ENCODE measurements at regions not wholly inside any gene's neighbourhood (a gene's known extent, or its start where the extent isn't known, plus 50 kb on each side); places are given as distances from the start of the nearest gene placed in this dataset.

- no peaks in the 10 kb centered on the region for H3K27me3 Mint-ChIP-seq (ENCODE audit: insufficient read depth, unreplicated experiment)
- CTCF ChIA-PET: interaction anchor here (0.6 kb wide), 1 partner anchor 92 kb away, joined by 3 read pairs; no protein-coding TSS in a partner anchor
- TF ChIP-seq CTCF (IDR thresholded peaks at IDR 0.05; ENCODE audit: unreplicated experiment): no peak
Measured at GRCh38 chr2:111246620-111247061, 125.9 kb downstream of the BCL2L11 start.

DNA sequence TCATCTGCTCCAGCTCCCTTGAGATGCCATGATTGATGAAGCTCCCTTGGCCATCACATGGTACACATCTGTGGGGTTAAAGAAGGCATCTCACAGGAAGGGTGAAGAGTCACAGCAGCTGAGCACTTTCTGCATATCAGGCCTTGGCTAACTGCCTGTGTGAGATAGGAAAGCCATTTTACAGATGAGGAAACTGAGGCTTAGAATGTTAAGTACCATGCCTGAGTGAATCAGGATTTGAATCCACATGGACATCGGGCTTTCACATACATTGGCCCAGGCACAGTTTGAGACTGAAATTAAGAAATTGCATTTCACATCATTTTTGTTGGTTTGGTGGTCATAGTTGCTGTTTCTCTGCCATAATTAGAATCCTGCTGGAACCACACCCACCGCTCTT is 126.8 kb downstream of the BCL2L11 start:
- Mint-ChIP-seq H3K4me3 (ENCODE audit: unreplicated experiment) (no peak overlapping the region), H3K36me3 (ENCODE audit: insufficient read depth, unreplicated experiment) (peaks cover 23% of the 10 kb centered on the region), H3K4me1 (ENCODE audit: insufficient read depth, unreplicated experiment) (no peaks in the 10 kb centered on the region), H3K27ac (ENCODE audit: low read depth, unreplicated experiment) (peak overlapping the region; percentile 38), H3K27me3 (ENCODE audit: insufficient read depth, unreplicated experiment) (no peaks in the 10 kb centered on the region), H3K9me3 (ENCODE audit: unreplicated experiment) (peaks cover 3% of the 10 kb centered on the region)
- ChIA-PET CTCF (interaction anchor here (0.6 kb wide), 1 partner anchor 93 kb away, joined by 3 read pairs; no protein-coding TSS in a partner anchor), POLR2A (interaction anchor here (1.2 kb wide), 1 partner anchor 9 kb away, joined by 3 read pairs; no protein-coding TSS in a partner anchor)
- DNase-seq (ENCODE audit: unreplicated experiment): no peak
- intact Hi-C loops (cut with micrococcal nuclease): no loop called here
- BruUV-seq (replicated peaks): no TSS peak
- no peak for TF ChIP-seq CTCF (IDR thresholded peaks at IDR 0.05; ENCODE audit: unreplicated experiment)

More at GRCh38 chr2:111246620-111247061, 125.9 kb downstream of the BCL2L11 start:
- Mint-ChIP-seq H3K4me3 (ENCODE audit: unreplicated experiment) (no peak overlapping the region), H3K4me1 (ENCODE audit: insufficient read depth, unreplicated experiment) (no peaks in the 10 kb centered on the region), H3K36me3 (ENCODE audit: insufficient read depth, unreplicated experiment) (peaks cover 14% of the 10 kb centered on the region), H3K9me3 (ENCODE audit: unreplicated experiment) (no peaks in the 10 kb centered on the region), H3K27ac (ENCODE audit: low read depth, unreplicated experiment) (no peak overlapping the region)
- POLR2A ChIA-PET: interaction anchor here (1.2 kb wide), 1 partner anchor 8 kb away, joined by 3 read pairs; no protein-coding TSS in a partner anchor
- no peak for DNase-seq (ENCODE audit: unreplicated experiment)
- BruUV-seq (replicated peaks): no TSS peak
- intact Hi-C loops (cut with micrococcal nuclease): no loop called here

GRCh38 chr2:111249806-111250205 is 129.1 kb downstream of the BCL2L11 start:
- intact Hi-C loops (cut with micrococcal nuclease): no loop called here

GRCh38 chr2:111250448-111251030 is 129.8 kb downstream of the BCL2L11 start:
- CTCF ChIA-PET: no interaction called here

More at GRCh38 chr2:111249806-111250205, 129.1 kb downstream of the BCL2L11 start:
- ChIA-PET CTCF (no interaction called here), POLR2A (no interaction called here)
- no peak for TF ChIP-seq CTCF (IDR thresholded peaks at IDR 0.05; ENCODE audit: unreplicated experiment)
- no peak for DNase-seq (ENCODE audit: unreplicated experiment)
- BruUV-seq (replicated peaks): no TSS peak
- H3K4me3 Mint-ChIP-seq (ENCODE audit: unreplicated experiment): no peak overlapping the region
- no peak overlapping the region for H3K27ac Mint-ChIP-seq (ENCODE audit: low read depth, unreplicated experiment)
- peaks cover 28% of the 10 kb centered on the region for H3K36me3 Mint-ChIP-seq (ENCODE audit: insufficient read depth, unreplicated experiment)
- H3K4me1 Mint-ChIP-seq (ENCODE audit: insufficient read depth, unreplicated experiment): no peaks in the 10 kb centered on the region
- peaks cover 7% of the 10 kb centered on the region for H3K9me3 Mint-ChIP-seq (ENCODE audit: unreplicated experiment)
- no peaks in the 10 kb centered on the region for H3K27me3 Mint-ChIP-seq (ENCODE audit: insufficient read depth, unreplicated experiment)

More at GRCh38 chr2:111250448-111251030, 129.8 kb downstream of the BCL2L11 start:
- no peak for TF ChIP-seq CTCF (IDR thresholded peaks at IDR 0.05; ENCODE audit: unreplicated experiment)
- BruUV-seq (replicated peaks): no TSS peak
- H3K4me3 Mint-ChIP-seq (ENCODE audit: unreplicated experiment): no peak overlapping the region
- peaks cover 28% of the 10 kb centered on the region for H3K36me3 Mint-ChIP-seq (ENCODE audit: insufficient read depth, unreplicated experiment)
- no peak overlapping the region for H3K27ac Mint-ChIP-seq (ENCODE audit: low read depth, unreplicated experiment)
- POLR2A ChIA-PET: no interaction called here
- DNase-seq (ENCODE audit: unreplicated experiment): no peak
- no peaks in the 10 kb centered on the region for H3K27me3 Mint-ChIP-seq (ENCODE audit: insufficient read depth, unreplicated experiment)
- H3K9me3 Mint-ChIP-seq (ENCODE audit: unreplicated experiment): peaks cover 7% of the 10 kb centered on the region
- intact Hi-C loops (cut with micrococcal nuclease): no loop called here
- no peaks in the 10 kb centered on the region for H3K4me1 Mint-ChIP-seq (ENCODE audit: insufficient read depth, unreplicated experiment)

Measured in MCF 10A (cell line).